WTC11 (cell line): ENCODE measurements at regions not wholly inside any gene's neighbourhood (a gene's known extent, or its start where the extent isn't known, plus 50 kb on each side); places are given as distances from the start of the nearest gene placed in this dataset.

Source experiments
- ATAC-seq: fragments of 200-7000 bp; cut with Tn5 transposase; 2 replicates; pipeline ENCODE4 v1.10.0; 2021; ENCODE audit warnings: mild to moderate bottlenecking, moderate library complexity
- CTCF ChIA-PET: fragments of 300-600 bp; sonication (Branson Sonifier 250); formaldehyde crosslinking; loops from one replicate; lab custom pipeline; 2021; ENCODE audit warnings: antibody characterized with exemption; lab: Charles Lee
- POLR2A ChIA-PET: fragments of 350-600 bp; sonication (Branson Sonifier 250); formaldehyde crosslinking; loops from one replicate; lab custom pipeline; 2021; ENCODE audit warnings: antibody characterized with exemption; lab: Charles Lee
- DNase-seq: peaks from one replicate; pipeline ENCODE4 v3.0.0; 2021; ENCODE audit warnings: low spot score
- H3K27ac Mint-ChIP-seq: 2 replicates; pipeline ENCODE4 v1.8.0; 2021; ENCODE audit warnings: mixed read lengths
- H3K27me3 Mint-ChIP-seq: 2 replicates; pipeline ENCODE4 v1.8.0; 2021; ENCODE audit warnings: low read depth, mild to moderate bottlenecking, moderate library complexity, mixed read lengths
- H3K36me3 Mint-ChIP-seq: 2 replicates; pipeline ENCODE4 v1.8.0; 2021; ENCODE audit warnings: mixed read lengths
- H3K4me1 Mint-ChIP-seq: 2 replicates; pipeline ENCODE4 v1.8.0; 2022; ENCODE audit warnings: mixed read lengths
- H3K4me3 Mint-ChIP-seq: 2 replicates; pipeline ENCODE4 v1.8.0; 2021; ENCODE audit warnings: mild to moderate bottlenecking, moderate library complexity, mixed read lengths
- H3K9me3 Mint-ChIP-seq: 2 replicates; pipeline ENCODE4 v1.8.0; 2021; ENCODE audit warnings: mixed read lengths
- ATF6 ChIP-seq: sonication (generic); formaldehyde crosslinking; IDR thresholded peaks from 2 replicates; pipeline ENCODE4 v1.8.1; 2023; ENCODE audit warnings: mild to moderate bottlenecking, missing genetic modification reagents
- ELF4 ChIP-seq: sonication (generic); formaldehyde crosslinking; IDR thresholded peaks from 2 replicates; pipeline ENCODE4 v1.8.1; 2022; ENCODE audit warnings: low read depth, mild to moderate bottlenecking, moderate library complexity, missing genetic modification reagents
- IRF2 ChIP-seq: sonication (generic); formaldehyde crosslinking; IDR thresholded peaks from 2 replicates; pipeline ENCODE4 v1.8.0; 2022; ENCODE audit warnings: low read depth, missing genetic modification reagents, borderline replicate concordance
- JAZF1 ChIP-seq: fragments of 250-450 bp; sonication (Bioruptor Pico); IDR thresholded peaks from 2 replicates; pipeline ENCODE4 v1.9.0; 2021; ENCODE audit warnings: moderate library complexity, mild to moderate bottlenecking, inconsistent platforms
- KAT7 ChIP-seq: sonication (generic); formaldehyde crosslinking; IDR thresholded peaks from 2 replicates; pipeline ENCODE4 v1.8.1; 2023; ENCODE audit warnings: missing genetic modification reagents, mild to moderate bottlenecking, borderline replicate concordance
- NFATC4 ChIP-seq: fragments of 250-450 bp; sonication (Bioruptor Pico); IDR thresholded peaks from 2 replicates; pipeline ENCODE4 v1.9.0; 2021; ENCODE audit warnings: mild to moderate bottlenecking
- NFE2L1 ChIP-seq: sonication (generic); formaldehyde crosslinking; IDR thresholded peaks from 2 replicates; pipeline ENCODE4 v1.8.1; 2023; ENCODE audit warnings: missing genetic modification reagents
- SOX15 ChIP-seq: fragments of 250-450 bp; sonication (Bioruptor Pico); IDR thresholded peaks from 2 replicates; pipeline ENCODE4 v1.9.0; 2021; ENCODE audit warnings: mild to moderate bottlenecking
- TEAD1 ChIP-seq: sonication (generic); formaldehyde crosslinking; IDR thresholded peaks from 2 replicates; pipeline ENCODE4 v1.8.0; 2022; ENCODE audit warnings: mild to moderate bottlenecking, missing genetic modification reagents
- ZNF138 ChIP-seq: sonication (generic); formaldehyde crosslinking; conservative IDR thresholded peaks from 2 replicates; pipeline ENCODE4 v1.8.1; 2022; ENCODE audit warnings: mild to moderate bottlenecking, moderate library complexity, missing genetic modification reagents
- ZNF232 ChIP-seq: sonication (generic); formaldehyde crosslinking; IDR thresholded peaks from 2 replicates; pipeline ENCODE4 v1.8.0; 2022; ENCODE audit warnings: mild to moderate bottlenecking, missing genetic modification reagents
- ZNF317 ChIP-seq: sonication (generic); formaldehyde crosslinking; IDR thresholded peaks from 2 replicates; pipeline ENCODE4 v1.8.1; 2023; ENCODE audit warnings: low read depth, mild to moderate bottlenecking, moderate library complexity, missing genetic modification reagents, borderline replicate concordance
- ZNF396 ChIP-seq: fragments of 250-450 bp; sonication (Bioruptor Pico); IDR thresholded peaks from 2 replicates; pipeline ENCODE4 v1.8.0; 2021; ENCODE audit warnings: mild to moderate bottlenecking, moderate library complexity, borderline replicate concordance
- TF ChIP-seq, protein P1 (sequence below): fragments of 250-450 bp; sonication (Bioruptor Pico); IDR thresholded peaks from 2 replicates; pipeline ENCODE4 v1.9.0; 2021; ENCODE audit warnings: mild to moderate bottlenecking, borderline replicate concordance
- TF ChIP-seq, protein P2 (sequence below): sonication (generic); formaldehyde crosslinking; conservative IDR thresholded peaks from 2 replicates; pipeline ENCODE4 v1.8.1; 2022; ENCODE audit warnings: mild to moderate bottlenecking, missing genetic modification reagents
- TF ChIP-seq, protein P3 (sequence below): sonication (generic); formaldehyde crosslinking; IDR thresholded peaks from 2 replicates; pipeline ENCODE4 v1.8.1; 2023; ENCODE audit warnings: mild to moderate bottlenecking, missing genetic modification reagents, borderline replicate concordance
- TF ChIP-seq, protein P4 (sequence below): sonication (generic); formaldehyde crosslinking; IDR thresholded peaks from 2 replicates; pipeline ENCODE4 v1.8.0; 2022; ENCODE audit warnings: mild to moderate bottlenecking, missing genetic modification reagents
- TF ChIP-seq, protein P5 (sequence below): sonication (generic); formaldehyde crosslinking; conservative IDR thresholded peaks from 2 replicates; pipeline ENCODE4 v1.8.1; 2023; ENCODE audit warnings: mild to moderate bottlenecking, low read depth, missing genetic modification reagents, moderate library complexity
- TF ChIP-seq, protein P6 (sequence below): sonication (generic); formaldehyde crosslinking; IDR thresholded peaks from 2 replicates; pipeline ENCODE4 v1.8.0; 2023; ENCODE audit warnings: missing genetic modification reagents
- TF ChIP-seq, protein P7 (sequence below): sonication (generic); formaldehyde crosslinking; IDR thresholded peaks from 2 replicates; pipeline ENCODE4 v1.8.0; 2022; ENCODE audit warnings: mild to moderate bottlenecking, missing genetic modification reagents

- Mint-ChIP-seq H3K27ac (no peak overlapping the region), H3K4me1 (no peaks in the 10 kb centered on the region), H3K9me3 (peaks cover 30% of the 10 kb centered on the region), H3K36me3 (peaks cover 17% of the 10 kb centered on the region), H3K27me3 (peaks cover 4% of the 10 kb centered on the region; the same call in 1 of the 2 replicates), H3K4me3 (no peak overlapping the region)
- no peak for ATAC-seq
- ChIA-PET POLR2A (no interaction called here), CTCF (no interaction called here)
- DNase-seq: no peak
- no peak for TF ChIP-seq KAT7 (CRISPR knock-in tag)
- no peak for TF ChIP-seq NFE2L1
- no peak for TF ChIP-seq ZNF317 (CRISPR knock-in tag)
- TF ChIP-seq IRF2 (CRISPR knock-in tag): no peak
- TF ChIP-seq TEAD1 (CRISPR knock-in tag): no peak
- TF ChIP-seq, protein P1, sequence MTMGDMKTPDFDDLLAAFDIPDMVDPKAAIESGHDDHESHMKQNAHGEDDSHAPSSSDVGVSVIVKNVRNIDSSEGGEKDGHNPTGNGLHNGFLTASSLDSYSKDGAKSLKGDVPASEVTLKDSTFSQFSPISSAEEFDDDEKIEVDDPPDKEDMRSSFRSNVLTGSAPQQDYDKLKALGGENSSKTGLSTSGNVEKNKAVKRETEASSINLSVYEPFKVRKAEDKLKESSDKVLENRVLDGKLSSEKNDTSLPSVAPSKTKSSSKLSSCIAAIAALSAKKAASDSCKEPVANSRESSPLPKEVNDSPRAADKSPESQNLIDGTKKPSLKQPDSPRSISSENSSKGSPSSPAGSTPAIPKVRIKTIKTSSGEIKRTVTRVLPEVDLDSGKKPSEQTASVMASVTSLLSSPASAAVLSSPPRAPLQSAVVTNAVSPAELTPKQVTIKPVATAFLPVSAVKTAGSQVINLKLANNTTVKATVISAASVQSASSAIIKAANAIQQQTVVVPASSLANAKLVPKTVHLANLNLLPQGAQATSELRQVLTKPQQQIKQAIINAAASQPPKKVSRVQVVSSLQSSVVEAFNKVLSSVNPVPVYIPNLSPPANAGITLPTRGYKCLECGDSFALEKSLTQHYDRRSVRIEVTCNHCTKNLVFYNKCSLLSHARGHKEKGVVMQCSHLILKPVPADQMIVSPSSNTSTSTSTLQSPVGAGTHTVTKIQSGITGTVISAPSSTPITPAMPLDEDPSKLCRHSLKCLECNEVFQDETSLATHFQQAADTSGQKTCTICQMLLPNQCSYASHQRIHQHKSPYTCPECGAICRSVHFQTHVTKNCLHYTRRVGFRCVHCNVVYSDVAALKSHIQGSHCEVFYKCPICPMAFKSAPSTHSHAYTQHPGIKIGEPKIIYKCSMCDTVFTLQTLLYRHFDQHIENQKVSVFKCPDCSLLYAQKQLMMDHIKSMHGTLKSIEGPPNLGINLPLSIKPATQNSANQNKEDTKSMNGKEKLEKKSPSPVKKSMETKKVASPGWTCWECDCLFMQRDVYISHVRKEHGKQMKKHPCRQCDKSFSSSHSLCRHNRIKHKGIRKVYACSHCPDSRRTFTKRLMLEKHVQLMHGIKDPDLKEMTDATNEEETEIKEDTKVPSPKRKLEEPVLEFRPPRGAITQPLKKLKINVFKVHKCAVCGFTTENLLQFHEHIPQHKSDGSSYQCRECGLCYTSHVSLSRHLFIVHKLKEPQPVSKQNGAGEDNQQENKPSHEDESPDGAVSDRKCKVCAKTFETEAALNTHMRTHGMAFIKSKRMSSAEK (CRISPR knock-in tag): no peak
- TF ChIP-seq, protein P2, sequence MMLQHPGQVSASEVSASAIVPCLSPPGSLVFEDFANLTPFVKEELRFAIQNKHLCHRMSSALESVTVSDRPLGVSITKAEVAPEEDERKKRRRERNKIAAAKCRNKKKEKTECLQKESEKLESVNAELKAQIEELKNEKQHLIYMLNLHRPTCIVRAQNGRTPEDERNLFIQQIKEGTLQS: no peak
- no peak for TF ChIP-seq ZNF232
- TF ChIP-seq SOX15: no peak
- no peak for TF ChIP-seq ATF6
- TF ChIP-seq, protein P3, sequence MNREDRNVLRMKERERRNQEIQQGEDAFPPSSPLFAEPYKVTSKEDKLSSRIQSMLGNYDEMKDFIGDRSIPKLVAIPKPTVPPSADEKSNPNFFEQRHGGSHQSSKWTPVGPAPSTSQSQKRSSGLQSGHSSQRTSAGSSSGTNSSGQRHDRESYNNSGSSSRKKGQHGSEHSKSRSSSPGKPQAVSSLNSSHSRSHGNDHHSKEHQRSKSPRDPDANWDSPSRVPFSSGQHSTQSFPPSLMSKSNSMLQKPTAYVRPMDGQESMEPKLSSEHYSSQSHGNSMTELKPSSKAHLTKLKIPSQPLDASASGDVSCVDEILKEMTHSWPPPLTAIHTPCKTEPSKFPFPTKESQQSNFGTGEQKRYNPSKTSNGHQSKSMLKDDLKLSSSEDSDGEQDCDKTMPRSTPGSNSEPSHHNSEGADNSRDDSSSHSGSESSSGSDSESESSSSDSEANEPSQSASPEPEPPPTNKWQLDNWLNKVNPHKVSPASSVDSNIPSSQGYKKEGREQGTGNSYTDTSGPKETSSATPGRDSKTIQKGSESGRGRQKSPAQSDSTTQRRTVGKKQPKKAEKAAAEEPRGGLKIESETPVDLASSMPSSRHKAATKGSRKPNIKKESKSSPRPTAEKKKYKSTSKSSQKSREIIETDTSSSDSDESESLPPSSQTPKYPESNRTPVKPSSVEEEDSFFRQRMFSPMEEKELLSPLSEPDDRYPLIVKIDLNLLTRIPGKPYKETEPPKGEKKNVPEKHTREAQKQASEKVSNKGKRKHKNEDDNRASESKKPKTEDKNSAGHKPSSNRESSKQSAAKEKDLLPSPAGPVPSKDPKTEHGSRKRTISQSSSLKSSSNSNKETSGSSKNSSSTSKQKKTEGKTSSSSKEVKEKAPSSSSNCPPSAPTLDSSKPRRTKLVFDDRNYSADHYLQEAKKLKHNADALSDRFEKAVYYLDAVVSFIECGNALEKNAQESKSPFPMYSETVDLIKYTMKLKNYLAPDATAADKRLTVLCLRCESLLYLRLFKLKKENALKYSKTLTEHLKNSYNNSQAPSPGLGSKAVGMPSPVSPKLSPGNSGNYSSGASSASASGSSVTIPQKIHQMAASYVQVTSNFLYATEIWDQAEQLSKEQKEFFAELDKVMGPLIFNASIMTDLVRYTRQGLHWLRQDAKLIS (CRISPR knock-in tag): no peak
- TF ChIP-seq ZNF138: no peak
- no peak for TF ChIP-seq ELF4
- no peak for TF ChIP-seq JAZF1 (CRISPR knock-in tag)
- TF ChIP-seq, protein P4, sequence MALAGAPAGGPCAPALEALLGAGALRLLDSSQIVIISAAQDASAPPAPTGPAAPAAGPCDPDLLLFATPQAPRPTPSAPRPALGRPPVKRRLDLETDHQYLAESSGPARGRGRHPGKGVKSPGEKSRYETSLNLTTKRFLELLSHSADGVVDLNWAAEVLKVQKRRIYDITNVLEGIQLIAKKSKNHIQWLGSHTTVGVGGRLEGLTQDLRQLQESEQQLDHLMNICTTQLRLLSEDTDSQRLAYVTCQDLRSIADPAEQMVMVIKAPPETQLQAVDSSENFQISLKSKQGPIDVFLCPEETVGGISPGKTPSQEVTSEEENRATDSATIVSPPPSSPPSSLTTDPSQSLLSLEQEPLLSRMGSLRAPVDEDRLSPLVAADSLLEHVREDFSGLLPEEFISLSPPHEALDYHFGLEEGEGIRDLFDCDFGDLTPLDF (CRISPR knock-in tag): no peak
- TF ChIP-seq, protein P5, sequence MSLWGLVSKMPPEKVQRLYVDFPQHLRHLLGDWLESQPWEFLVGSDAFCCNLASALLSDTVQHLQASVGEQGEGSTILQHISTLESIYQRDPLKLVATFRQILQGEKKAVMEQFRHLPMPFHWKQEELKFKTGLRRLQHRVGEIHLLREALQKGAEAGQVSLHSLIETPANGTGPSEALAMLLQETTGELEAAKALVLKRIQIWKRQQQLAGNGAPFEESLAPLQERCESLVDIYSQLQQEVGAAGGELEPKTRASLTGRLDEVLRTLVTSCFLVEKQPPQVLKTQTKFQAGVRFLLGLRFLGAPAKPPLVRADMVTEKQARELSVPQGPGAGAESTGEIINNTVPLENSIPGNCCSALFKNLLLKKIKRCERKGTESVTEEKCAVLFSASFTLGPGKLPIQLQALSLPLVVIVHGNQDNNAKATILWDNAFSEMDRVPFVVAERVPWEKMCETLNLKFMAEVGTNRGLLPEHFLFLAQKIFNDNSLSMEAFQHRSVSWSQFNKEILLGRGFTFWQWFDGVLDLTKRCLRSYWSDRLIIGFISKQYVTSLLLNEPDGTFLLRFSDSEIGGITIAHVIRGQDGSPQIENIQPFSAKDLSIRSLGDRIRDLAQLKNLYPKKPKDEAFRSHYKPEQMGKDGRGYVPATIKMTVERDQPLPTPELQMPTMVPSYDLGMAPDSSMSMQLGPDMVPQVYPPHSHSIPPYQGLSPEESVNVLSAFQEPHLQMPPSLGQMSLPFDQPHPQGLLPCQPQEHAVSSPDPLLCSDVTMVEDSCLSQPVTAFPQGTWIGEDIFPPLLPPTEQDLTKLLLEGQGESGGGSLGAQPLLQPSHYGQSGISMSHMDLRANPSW (CRISPR knock-in tag): no peak
- TF ChIP-seq, protein P6, sequence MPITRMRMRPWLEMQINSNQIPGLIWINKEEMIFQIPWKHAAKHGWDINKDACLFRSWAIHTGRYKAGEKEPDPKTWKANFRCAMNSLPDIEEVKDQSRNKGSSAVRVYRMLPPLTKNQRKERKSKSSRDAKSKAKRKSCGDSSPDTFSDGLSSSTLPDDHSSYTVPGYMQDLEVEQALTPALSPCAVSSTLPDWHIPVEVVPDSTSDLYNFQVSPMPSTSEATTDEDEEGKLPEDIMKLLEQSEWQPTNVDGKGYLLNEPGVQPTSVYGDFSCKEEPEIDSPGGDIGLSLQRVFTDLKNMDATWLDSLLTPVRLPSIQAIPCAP (CRISPR knock-in tag): no peak
- TF ChIP-seq, protein P7, sequence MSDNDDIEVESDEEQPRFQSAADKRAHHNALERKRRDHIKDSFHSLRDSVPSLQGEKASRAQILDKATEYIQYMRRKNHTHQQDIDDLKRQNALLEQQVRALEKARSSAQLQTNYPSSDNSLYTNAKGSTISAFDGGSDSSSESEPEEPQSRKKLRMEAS (CRISPR knock-in tag): no peak
- TF ChIP-seq ZNF396 (CRISPR knock-in tag): no peak
- no peak for TF ChIP-seq NFATC4 (CRISPR knock-in tag)
Observed at GRCh38 chr12:107351109-107351508, 257.8 kb upstream of the CRY1 start.
